ENCODE measurements at regions not wholly inside any gene's neighbourhood (a gene's known extent, or its start where the extent isn't known, plus 50 kb on each side); places are given as distances from the start of the nearest gene placed in this dataset.

- TF ChIP-seq CTCF (IDR thresholded peaks at IDR 0.05; ENCODE audit: insufficient read depth, low read length) = no peak
- TF ChIP-seq SPI1 (IDR thresholded peaks at IDR 0.05; ENCODE audit: borderline replicate concordance, low read depth) = no peak
- TF ChIP-seq GABPA (IDR thresholded peaks at IDR 0.05; ENCODE audit: low read depth) = no peak
- TF ChIP-seq REST (IDR thresholded peaks at IDR 0.05; ENCODE audit: insufficient replicate concordance, low read depth) = no peak
- no peak for TF ChIP-seq POLR2AphosphoS5 (IDR thresholded peaks at IDR 0.05; ENCODE audit: low read depth)
Observed at GRCh38 chr1:56309065-56309464, 270.3 kb downstream of the PLPP3 start.
